ENCODE measurements at regions not wholly inside any gene's neighbourhood (a gene's known extent, or its start where the extent isn't known, plus 50 kb on each side); places are given as distances from the start of the nearest gene placed in this dataset.
"Not testable (repeated sequence)": the region's sequence is repeated elsewhere in the genome, so short reads cannot be mapped to it uniquely, and the experiment has no call there.

DNA sequence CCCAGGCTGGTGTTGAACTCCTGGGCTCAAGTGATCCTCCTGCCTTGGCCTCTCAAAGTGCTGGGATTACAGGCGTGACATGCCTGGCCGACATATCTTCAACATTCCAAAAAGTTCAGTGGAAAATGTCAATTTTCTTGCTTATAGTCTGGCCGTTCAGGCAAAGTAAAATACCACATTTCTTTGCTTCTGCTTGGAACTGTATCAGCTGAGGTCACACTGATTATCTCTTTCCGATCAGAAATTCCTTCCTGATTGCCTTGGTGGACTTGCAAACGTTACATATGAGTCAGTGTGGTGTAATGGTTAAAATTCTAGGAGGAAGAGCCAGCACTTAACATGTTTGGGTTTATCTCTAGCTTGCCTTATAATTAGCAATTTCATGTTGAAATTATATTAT, 170.6 kb upstream of the ERV3-1 start:
- DNase-seq (ENCODE audit: extremely low read depth, low read depth): not testable (repeated sequence)

DNA sequence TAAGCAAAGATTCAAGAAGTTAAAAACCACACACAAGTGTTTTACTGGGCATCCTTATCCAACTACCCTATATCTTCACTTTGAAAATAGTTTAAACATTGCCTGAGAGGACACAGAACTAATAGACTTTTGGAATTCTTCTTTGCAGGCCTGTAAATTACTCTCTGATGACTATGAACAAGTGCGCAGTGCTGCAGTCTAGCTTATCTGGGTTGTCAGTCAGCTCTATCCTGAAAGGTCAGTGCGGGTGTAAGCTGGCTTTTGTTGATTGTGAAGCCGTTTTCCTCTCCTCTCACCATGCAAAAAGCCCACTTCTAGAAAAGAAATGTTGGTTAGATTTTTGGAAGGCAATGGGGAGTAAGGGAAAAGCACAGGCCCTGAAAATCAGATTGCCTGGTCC, 143.6 kb upstream of the ERV3-1 start:
- not testable (repeated sequence) for DNase-seq (ENCODE audit: extremely low read depth, low read depth)

DNA sequence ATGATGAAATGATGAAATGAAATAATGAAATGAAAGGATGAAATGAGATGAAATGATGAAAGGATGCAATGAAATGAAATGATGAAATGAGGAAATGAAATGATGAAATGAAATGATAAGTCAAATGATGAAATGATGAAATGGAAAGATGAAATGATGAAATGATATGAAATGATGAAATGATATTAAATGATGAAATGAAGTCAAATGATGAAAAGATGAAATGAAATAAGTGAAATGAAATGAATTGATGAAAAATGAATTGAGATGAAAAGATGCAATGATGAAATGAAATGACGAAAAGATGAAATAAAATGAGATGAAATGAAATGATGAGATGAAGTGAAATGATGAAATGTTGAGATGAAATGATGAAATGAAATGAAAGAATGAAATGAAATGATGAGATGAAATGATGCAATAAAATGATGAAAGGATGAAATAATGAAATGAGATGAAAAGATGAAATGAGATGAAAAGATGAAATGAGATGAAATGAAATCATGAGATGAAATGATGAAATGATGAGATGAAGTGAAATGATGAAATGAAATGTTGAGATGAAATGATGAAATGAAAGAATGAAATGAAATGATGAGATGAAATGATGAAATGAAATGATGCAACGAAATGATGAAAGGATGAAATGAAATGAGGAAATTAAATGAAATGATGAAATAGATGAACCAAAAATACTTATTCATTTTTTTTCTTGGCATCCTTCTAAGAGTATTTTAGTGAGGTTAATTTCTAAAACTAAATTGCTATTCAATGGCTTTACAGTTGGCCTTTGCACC, 139.8 kb upstream of the ERV3-1 start:
- not testable (repeated sequence) for DNase-seq (ENCODE audit: extremely low read depth, low read depth)

DNA sequence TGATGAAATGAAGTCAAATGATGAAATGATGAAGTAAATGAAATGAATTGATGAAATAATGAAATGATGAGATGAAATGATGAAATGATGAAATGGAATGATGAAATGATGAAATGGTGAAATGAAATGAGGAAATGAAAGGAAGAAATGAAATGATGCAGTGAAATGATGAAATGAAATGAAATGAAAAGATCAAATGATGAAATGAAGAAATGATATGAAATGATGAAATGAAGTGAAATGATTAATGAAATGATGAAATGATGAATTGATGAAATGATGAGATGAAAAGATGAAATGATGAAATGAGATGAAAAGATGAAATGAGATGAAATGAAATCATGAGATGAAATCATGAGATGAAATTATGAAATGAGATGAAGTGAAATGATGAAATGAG, 139.2 kb upstream of the ERV3-1 start:
- not testable (repeated sequence) for DNase-seq (ENCODE audit: extremely low read depth, low read depth)

DNA sequence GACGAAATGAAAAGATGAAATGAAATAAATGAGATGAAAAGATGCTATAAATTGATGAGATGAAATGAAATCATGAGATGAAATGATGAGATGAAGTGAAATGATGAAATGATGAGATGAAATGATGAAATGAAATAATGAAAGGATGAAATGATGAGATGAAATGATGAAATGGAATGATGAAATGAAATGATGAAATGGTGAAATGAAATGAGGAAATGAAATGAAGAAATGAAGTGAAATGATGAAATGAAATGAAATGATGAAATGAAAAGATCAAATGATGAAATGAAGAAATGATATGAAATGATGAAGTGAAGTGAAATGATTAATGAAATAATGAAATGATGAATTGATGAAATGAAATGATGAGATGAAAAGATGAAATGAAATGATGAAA, 138.5 kb upstream of the ERV3-1 start:
- not testable (repeated sequence) for DNase-seq (ENCODE audit: extremely low read depth, low read depth)

DNA sequence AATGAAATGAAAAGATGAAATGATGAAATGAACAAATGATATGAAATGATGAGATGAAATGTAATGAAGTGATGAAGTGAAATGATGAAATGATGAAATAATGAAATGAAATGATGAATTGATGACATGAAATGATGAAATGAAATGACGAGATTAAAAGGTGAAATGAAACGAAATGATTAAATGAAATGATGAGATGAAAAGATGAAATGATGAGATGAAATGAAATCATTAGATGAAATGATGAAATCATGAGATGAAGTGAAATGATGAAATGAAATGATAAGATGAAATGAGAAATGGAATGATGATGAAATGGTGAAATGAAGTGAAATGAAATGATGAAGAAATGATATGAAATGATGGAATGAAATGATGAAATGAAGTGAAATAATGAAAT, 138.1 kb upstream of the ERV3-1 start:
- not testable (repeated sequence) for DNase-seq (ENCODE audit: extremely low read depth, low read depth)

DNA sequence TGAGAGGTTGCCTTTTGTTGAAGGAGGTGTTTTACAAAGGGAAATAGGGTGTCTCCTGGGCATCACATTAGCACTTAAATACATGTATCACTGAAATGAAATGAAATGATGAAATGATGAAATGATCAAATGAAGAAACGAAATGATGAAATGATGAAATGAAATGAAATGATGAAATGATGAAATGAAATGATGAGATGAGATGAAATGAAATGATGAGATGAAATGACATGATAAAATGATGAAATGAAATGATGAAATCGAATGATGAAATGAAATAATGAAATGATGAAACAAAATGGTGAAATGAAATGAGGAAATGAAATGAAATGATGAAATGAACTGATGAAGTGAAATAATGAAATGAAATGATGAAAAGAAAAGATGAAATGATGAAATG, 137.6 kb upstream of the ERV3-1 start:
- DNase-seq (ENCODE audit: extremely low read depth, low read depth): not testable (repeated sequence)

DNA sequence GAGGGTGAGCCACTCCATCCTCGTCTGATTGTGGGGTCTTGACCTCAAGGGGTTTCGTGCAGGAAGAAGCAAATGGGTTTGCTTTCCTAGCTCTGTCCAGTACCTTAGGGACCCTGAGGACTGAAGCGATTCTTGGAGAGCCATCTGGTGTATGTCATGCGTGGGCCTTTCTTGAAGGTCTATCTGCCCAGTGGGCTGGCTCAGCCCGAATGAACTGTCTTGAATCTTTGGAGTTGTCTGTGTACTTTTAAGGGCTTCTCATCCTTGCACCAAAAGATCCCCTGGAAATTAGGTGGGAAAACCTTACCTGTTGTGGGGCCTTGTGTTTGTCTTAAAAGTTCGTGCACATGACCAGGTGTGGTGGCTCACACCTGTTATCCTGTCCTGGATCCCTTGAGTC, 135.4 kb upstream of the ERV3-1 start:
- not testable (repeated sequence) for DNase-seq (ENCODE audit: extremely low read depth, low read depth)

DNA sequence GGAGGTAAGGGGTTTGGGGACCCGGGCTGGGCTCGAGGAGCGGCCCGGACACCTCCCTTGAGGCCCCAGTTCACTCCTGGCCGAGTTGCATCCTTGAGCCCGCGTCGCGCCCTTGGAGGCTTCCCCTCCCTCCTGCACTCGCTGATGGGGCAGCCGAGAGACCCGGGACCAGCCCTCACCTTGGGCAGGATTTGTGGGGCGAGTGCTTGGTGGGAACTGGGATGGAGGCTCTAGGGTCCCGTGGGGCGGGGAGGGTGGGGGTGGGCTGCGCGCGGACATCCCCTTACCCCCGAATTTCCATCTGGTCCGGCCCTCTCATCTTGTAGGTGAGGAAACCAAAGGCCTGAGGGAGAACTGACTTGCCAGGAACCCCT, 134.9 kb upstream of the ERV3-1 start:
- DNase-seq (ENCODE audit: extremely low read depth, low read depth): not testable (repeated sequence)

DNA sequence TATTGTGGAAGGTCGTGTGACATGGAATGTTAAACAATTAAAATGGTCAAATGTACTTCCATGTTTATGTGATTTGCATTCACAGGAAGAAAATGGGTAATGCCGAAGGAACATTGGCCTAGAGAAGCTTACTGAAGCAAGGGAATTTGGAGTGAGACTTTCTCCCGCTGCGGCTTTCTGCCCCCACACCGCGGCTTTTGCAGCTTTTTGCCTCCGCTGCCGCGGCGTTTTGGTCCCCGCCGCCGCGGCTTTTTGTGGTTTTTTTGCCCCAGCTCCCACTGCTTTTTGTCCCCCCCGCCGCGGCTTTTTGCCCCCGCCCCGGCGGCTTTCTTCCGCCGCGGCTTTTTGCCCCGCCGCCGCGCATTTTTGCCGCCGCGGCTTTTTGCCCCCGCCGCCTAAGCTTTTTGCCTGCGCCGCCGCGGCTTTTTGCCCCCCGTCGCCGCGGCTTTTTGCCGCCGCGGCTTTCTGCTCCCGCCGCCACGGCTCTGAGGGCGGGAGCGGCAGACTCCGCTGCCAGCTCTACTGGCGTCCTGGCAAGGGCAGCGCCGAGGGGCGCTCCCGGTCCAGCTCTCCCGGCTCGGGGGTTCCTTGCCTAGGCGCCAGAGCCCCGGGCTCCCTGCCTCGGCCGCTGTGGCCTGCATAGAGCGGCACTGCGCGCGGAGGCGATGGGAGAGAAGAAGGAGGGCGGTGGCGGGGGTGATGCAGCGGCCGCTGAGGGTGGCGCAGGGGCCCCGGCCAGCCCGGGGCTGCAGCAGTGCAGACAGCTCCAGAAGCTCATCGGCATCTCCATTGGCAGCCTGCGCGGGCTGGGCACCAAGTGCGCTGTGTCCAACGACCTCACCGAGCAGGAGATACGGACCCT, 134.3 kb upstream of the ERV3-1 start:
- DNase-seq (ENCODE audit: extremely low read depth, low read depth): not testable (repeated sequence)

DNA sequence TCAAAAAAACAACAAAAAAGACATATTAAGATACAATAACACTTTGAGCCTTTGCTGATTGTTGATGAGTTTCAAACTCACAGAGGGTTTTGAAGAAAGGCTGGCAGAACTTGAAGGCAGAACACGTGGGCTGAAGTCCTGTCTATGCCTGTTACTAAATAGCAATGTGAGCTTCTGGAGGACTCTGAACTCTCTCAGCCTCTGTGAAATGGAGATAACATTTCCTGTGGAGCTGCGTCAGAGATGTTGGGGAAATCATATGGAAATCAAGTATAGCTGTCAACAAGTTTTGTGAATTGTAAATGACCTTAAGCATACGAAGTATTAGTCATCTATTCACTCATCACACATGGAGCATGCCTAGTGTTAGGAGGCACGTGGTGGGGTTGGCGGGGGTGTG, 130.4 kb upstream of the ERV3-1 start:
- DNase-seq (ENCODE audit: extremely low read depth, low read depth): not testable (repeated sequence)

DNA sequence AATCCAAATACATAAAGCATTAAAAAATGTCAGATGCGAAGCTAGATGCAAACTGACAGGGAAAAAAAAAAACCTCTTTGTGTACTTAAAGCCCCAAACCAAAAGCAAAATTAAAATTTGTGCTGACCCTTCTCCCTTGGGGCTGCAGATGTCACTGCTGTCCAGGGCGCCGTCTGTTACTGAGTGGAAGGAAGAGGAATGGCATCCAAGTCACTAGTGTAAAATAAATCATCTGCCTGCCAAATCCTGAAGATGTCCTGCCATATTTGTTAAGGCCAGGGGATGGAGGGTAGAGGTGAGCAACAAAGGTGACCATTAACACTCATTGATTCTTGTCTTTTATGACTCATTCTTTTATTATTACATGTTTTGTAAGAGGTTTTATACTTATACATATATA, 126.6 kb upstream of the ERV3-1 start:
- DNase-seq (ENCODE audit: extremely low read depth, low read depth): not testable (repeated sequence)

DNA sequence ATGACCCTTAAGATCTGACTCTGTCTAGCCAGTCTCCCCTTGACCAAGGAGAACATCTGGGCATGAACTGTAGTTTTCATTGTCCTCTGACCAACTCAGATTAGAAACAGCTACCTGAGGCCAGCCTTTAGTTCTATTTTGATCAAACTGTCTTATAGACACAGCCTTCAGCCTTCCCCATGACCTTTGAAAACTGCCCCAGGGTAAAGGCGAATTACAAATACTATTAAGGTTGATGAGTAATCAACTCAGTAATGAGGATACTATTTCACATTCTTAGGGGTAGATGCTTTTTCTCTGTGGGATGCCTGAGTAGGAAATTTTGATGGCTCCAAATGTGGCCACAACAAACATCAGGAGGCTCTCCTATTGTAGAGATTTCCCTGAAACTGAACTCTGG, 125.8 kb upstream of the ERV3-1 start:
- not testable (repeated sequence) for DNase-seq (ENCODE audit: extremely low read depth, low read depth)

DNA sequence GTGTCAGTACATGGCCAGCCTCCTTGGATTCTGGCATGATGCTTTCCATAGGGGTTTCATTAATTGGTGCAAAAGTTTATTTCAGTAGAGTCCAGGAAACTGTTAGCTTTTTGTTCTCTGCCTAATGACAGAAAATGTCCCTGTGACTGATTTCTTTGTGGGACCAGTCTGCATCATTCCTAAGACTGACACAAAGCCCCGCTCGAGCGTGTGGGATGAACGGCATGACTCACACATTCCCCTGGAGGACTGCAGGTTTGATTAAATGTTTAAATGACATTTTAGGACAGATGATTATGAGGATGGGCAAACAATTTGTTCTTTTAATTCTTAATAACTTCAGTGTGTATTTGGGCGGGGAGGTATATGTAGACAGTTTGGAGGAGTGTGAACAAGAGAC, 120.9 kb upstream of the ERV3-1 start:
- not testable (repeated sequence) for DNase-seq (ENCODE audit: extremely low read depth, low read depth)

DNA sequence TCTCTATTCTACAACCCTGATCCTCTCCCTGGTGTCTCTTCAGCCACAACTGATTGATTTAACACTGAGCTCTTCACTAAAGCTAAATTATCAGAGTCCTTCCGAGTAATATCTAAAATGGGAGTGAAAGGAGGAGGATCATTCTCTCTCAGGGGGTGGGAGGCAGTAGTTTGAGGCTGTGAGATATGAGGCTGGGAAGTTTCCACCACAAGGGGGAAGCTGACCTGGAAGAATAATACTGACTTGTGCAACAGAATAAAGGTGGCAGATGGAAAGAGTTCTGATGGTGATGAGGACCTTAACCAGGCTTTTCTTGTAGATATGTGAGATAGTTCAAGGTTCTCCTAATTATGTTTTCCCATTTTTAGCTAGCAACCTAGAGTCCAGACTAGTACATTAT, 118.1 kb upstream of the ERV3-1 start:
- not testable (repeated sequence) for DNase-seq (ENCODE audit: extremely low read depth, low read depth)

DNA sequence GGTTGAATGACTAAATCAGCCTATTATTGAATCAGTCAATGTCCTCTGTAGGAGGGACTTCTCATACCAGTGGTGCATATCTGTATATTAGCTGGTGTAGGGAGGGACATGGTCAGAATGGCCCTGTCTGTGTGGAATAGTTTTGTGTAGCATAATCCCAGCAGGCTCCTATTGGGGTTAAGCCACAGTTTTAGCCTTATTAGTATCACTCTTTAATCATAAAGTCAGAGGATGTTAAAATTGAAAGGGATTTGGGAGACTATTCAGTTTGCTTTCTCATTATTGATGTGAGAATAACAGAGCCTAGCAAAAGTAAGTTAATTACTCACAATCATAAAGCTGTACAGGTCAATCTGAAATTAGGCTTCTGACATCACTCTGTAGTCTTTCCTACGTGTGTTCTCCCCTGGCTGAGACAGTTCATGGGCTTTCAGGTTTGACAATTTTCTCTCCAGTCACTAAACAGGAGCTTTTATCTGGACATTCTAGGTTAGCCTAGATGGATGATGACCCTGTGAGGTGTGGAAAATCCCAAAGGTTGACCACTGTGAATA, 99.2 kb upstream of the ERV3-1 start:
- DNase-seq (ENCODE audit: extremely low read depth, low read depth): not testable (repeated sequence)

DNA sequence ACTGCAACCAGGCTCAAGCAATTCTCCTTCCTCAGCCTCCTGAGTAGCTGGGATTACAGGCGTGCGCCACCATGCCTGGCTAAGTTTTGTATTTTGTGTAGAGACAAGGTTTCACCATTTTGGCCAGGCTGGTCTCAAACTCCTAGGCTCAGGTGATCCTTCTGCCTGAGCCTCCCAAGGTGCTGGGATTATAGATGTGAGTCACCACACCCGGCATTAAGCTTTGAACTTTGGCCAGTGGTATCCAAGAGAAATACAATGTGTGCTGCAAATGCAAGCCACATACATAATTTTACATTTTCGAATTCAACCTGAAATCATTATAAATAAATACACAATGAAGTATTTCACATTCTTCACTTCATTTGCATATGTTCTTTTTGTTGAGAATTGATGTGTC, 94.0 kb upstream of the ERV3-1 start:
- not testable (repeated sequence) for DNase-seq (ENCODE audit: extremely low read depth, low read depth)

DNA sequence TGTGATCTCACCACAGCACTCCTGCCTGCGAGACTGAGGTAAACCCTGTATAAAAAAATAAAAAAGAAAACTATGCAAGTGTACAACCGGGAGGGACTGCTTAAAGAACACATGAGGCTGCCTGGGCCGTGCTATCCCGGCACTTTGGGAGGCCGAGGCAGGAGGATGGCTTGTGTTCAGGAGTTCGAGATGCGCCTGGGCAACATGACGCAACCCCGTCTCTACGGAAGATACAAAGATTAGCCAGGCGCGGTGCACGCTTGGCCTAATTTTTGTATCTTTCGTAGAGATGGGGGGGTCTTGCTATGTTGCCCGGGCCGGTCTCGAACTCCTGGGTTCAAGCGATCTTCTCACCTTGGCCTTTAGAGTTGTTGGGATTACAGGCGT, 75.2 kb upstream of the ERV3-1 start:
- not testable (repeated sequence) for DNase-seq (ENCODE audit: extremely low read depth, low read depth)

DNA sequence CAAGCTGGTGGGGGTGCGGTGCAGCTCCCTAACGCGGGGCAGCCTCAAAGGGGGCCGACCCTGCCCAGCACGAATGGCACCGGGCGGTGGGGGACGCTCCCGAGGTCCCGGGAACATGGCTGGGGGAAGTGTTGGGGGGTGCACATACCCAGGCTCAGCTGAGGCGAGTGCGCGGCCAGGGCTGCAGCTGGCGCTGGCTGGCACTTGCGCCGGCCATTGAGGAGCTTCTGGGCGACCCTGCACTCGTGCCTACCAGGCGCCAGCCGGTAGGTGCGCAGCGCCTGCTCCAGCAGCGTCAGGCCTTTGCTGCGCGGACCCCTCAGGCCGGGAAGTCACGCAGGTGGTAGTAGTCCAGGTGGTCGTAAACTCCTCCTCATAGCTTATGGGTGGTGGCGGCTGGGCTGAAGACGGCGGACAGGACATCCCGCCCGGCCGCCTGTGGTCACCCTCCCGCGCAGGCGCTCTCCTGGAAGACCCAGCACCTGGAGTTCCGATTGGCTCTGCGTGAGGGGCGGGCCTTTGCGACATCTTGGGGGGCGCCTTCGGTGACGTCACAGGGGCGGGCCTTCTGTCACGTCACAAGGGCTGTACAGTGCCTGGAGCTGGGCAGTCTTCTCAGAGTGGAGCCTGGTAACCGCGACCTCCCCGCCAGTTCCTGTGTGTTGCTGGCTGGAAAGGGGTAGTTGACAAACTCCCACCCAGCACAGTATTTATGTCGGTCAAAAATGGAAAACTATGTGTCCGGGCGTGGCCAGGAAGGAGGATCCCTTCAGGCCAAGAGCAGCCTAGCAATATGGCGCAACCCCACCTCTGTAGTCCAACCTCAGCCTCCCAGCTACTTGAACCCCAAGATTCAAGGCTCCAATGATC, 74.5 kb upstream of the ERV3-1 start:
- DNase-seq (ENCODE audit: extremely low read depth, low read depth): peak; percentile 92

DNA sequence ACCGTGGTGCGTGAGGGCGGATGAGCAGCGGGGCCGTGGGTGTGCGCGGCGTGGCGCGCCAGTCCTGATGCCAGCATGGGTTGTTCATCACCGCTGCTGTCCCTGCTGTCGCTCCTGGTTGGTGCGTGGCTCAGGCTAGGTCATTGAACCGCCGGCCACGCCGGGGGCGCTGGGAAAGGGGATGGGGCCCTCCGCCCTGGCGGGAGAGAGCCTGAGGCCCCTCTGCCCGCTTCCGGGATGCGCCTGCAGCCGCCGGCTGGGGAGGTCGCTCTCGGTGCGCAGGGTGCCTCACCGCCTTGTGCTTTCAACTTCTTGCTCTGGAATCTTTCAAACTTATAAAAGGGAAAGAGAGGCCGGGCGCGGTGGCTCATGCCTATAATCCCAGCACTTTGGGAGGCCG, 68.5 kb upstream of the ERV3-1 start:
- not testable (repeated sequence) for DNase-seq (ENCODE audit: extremely low read depth, low read depth)

DNA sequence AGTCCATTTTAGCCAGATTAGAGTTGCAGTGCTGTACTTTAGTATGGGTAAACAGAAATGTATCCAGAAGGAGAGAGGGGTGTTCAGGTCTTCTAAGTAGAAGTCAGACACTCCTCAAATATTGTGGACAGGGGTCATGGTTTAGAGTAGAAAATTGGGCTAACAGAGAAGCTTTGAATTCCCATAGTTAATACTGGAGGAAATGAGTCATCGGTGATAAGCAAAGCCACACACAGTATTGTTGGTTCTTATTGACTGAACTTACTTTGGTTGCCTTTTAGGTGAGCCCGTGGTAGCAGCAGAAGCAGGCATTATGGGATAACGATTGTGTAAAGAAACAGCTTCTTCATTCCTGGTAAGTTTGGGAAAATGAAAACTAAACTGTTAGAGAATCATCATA, 66.7 kb upstream of the ERV3-1 start:
- not testable (repeated sequence) for DNase-seq (ENCODE audit: extremely low read depth, low read depth)
